ENCODE measurements at regions not wholly inside any gene's neighbourhood (a gene's known extent, or its start where the extent isn't known, plus 50 kb on each side); places are given as distances from the start of the nearest gene placed in this dataset.

DNA sequence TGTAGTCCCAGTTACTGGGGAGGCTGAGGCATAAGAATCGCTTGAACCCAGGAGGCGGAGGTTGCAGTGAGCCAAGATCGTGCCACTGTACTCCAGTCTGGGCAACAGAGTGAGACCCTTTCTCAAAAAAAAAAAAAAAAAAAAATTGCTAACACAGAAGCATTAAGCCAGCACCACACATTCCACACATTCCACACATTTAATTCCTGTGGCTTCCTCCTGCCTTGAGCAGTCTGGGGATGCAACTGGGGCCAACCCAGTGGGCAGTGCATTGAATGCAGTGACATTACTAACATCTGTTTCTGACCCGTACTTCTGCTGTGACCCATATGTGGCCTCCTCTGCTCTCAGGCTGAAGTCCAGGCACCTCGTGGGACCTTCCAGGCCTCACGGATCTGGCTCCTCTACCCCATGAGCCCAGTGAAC lies 107.0 kb downstream of the BCL2L11 start:
- Histone ChIP-seq H3K4me2 (replicated peaks; ENCODE audit: low read depth, low read length, poor library complexity, severe bottlenecking) (no peak overlapping the region), H3K27ac (ENCODE audit: low read length in 2 of 2) (no peak overlapping the region), H2AFZ (ENCODE audit: insufficient read depth, low read depth, low read length, poor library complexity, severe bottlenecking) (no peak overlapping the region), H3K9ac (ENCODE audit: low read length) (no peak overlapping the region), H3K4me3 (ENCODE audit: control extremely low read depth in 1 of 5, extremely low read depth in 1 of 5, insufficient read depth in 1 of 5, low read depth in 2 of 5, low read length in 4 of 5) (no peak overlapping the region), H4K20me1 (ENCODE audit: control insufficient read depth, insufficient read depth, low read length, poor library complexity, severe bottlenecking) (no peaks in the 10 kb centered on the region), H3K27me3 (replicated peaks in 1 of 4; ENCODE audit: control extremely low read depth in 1 of 4, control insufficient read depth in 3 of 4, insufficient read depth in 4 of 4, low read length in 3 of 4) (peaks cover 0 to 10% (median 7%) of the 10 kb centered on the region in 4 experiments), H3K36me3 (replicated peaks in 1 of 2; ENCODE audit: control extremely low read depth in 1 of 2, control insufficient read depth in 1 of 2, extremely low read depth in 1 of 2, insufficient read depth in 2 of 2, low read length in 1 of 2) (no peaks in the 10 kb centered on the region), H3K79me2 (ENCODE audit: control insufficient read depth, insufficient read depth, low read length) (no peaks in the 10 kb centered on the region), H3K9me3 (ENCODE audit: control extremely low read depth in 1 of 3, control insufficient read depth in 2 of 3, insufficient read depth in 1 of 3, low read length in 2 of 3) (peaks cover 0 to 6% (median 2%) of the 10 kb centered on the region in 3 donors), H3K4me1 (ENCODE audit: control insufficient read depth in 2 of 2, insufficient read depth in 2 of 2, low read length in 2 of 2) (no peaks in the 10 kb centered on the region)
- H3K4me1 Mint-ChIP-seq = peaks cover 2% of the 10 kb centered on the region
- peaks cover 15% of the 10 kb centered on the region for H3K9me3 Mint-ChIP-seq (ENCODE audit: insufficient read depth)
- DNase-seq = no peak
- ChIA-PET CTCF (no interaction called here), POLR2A (no interaction called here)
- no peak overlapping the region for H3K27ac Mint-ChIP-seq
- intact Hi-C loops (cut with micrococcal nuclease) = no loop called here
- H3K27me3 Mint-ChIP-seq = peaks cover 20% of the 10 kb centered on the region
- no peak for ATAC-seq (ENCODE audit: low read depth)
- H3K4me3 Mint-ChIP-seq = no peak overlapping the region
- no peak for TF ChIP-seq EZH2 (IDR thresholded peaks at IDR 0.05; ENCODE audit: borderline replicate concordance, insufficient read depth, low read depth, low read length, poor library complexity, severe bottlenecking)
- TF ChIP-seq, protein P1, sequence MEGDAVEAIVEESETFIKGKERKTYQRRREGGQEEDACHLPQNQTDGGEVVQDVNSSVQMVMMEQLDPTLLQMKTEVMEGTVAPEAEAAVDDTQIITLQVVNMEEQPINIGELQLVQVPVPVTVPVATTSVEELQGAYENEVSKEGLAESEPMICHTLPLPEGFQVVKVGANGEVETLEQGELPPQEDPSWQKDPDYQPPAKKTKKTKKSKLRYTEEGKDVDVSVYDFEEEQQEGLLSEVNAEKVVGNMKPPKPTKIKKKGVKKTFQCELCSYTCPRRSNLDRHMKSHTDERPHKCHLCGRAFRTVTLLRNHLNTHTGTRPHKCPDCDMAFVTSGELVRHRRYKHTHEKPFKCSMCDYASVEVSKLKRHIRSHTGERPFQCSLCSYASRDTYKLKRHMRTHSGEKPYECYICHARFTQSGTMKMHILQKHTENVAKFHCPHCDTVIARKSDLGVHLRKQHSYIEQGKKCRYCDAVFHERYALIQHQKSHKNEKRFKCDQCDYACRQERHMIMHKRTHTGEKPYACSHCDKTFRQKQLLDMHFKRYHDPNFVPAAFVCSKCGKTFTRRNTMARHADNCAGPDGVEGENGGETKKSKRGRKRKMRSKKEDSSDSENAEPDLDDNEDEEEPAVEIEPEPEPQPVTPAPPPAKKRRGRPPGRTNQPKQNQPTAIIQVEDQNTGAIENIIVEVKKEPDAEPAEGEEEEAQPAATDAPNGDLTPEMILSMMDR (IDR thresholded peaks at IDR 0.05) = no peak
- 98% methylated on average over 5 of the region's 6 CpGs for WGBS (ENCODE audit: insufficient coverage)

DNA sequence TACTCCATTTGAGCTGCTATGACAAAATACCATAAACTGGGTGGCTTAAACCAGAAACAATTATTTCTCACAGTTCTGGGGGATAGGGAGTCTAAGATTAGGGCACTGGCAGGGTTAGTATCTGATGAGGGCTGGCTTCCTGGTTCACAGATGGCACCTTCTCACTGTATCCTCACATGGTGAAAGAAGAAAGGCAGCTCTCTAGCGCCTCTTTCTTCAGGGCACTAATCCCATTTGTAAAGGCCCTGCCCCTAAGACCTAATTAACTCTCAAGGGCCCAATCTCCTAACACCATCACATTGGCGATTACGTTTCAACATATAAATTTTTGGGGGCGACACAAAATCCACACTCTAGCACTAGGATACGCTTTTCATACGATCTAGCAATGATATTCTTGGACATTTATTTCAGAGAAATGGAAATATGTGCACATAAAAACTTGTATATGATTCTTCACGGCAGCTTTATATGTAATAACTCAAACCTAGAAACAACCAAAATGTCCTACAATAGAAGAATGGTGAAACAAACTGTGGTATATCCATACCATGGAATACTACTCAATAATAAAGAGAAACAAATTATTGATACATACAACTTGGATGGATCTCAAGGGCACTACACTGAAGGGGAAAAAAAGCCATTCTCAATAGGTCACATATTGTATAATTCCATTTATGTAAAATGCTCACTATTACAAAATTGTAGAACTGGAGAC lies 111.0 kb downstream of the BCL2L11 start:
- Histone ChIP-seq H3K4me2 (replicated peaks; ENCODE audit: low read depth, low read length, poor library complexity, severe bottlenecking) (no peak overlapping the region), H2AFZ (ENCODE audit: insufficient read depth, low read depth, low read length, poor library complexity, severe bottlenecking) (no peak overlapping the region), H4K20me1 (ENCODE audit: control insufficient read depth, insufficient read depth, low read length, poor library complexity, severe bottlenecking) (no peaks in the 10 kb centered on the region), H3K9ac (ENCODE audit: low read length) (no peak overlapping the region), H3K79me2 (ENCODE audit: control insufficient read depth, insufficient read depth, low read length) (no peaks in the 10 kb centered on the region), H3K27ac (ENCODE audit: low read length in 2 of 2) (no peak overlapping the region), H3K36me3 (replicated peaks in 1 of 2; ENCODE audit: control extremely low read depth in 1 of 2, control insufficient read depth in 1 of 2, extremely low read depth in 1 of 2, insufficient read depth in 2 of 2, low read length in 1 of 2) (no peaks in the 10 kb centered on the region), H3K4me3 (ENCODE audit: control extremely low read depth in 1 of 5, extremely low read depth in 1 of 5, insufficient read depth in 1 of 5, low read depth in 2 of 5, low read length in 4 of 5) (no peak overlapping the region), H3K4me1 (ENCODE audit: control insufficient read depth in 2 of 2, insufficient read depth in 2 of 2, low read length in 2 of 2) (no peaks in the 10 kb centered on the region), H3K27me3 (replicated peaks in 1 of 4; ENCODE audit: control extremely low read depth in 1 of 4, control insufficient read depth in 3 of 4, insufficient read depth in 4 of 4, low read length in 3 of 4) (peaks cover 0 to 3% (median 0%) of the 10 kb centered on the region in 4 experiments), H3K9me3 (ENCODE audit: control extremely low read depth in 1 of 3, control insufficient read depth in 2 of 3, insufficient read depth in 1 of 3, low read length in 2 of 3) (peaks cover 2 to 6% (median 4%) of the 10 kb centered on the region in 3 donors)
- CTCF ChIA-PET = interaction anchor here (0.5 kb wide), 1 partner anchor 420 kb away, joined by 3 read pairs; no protein-coding TSS in a partner anchor
- WGBS (ENCODE audit: insufficient coverage) = 62% methylated on average over 3 of the region's 7 CpGs
- TF ChIP-seq EZH2 (IDR thresholded peaks at IDR 0.05; ENCODE audit: borderline replicate concordance, insufficient read depth, low read depth, low read length, poor library complexity, severe bottlenecking) = no peak
- TF ChIP-seq, protein P1 (IDR thresholded peaks at IDR 0.05) = no peak
- POLR2A ChIA-PET = no interaction called here
- Mint-ChIP-seq H3K9me3 (ENCODE audit: insufficient read depth) (peaks cover 14% of the 10 kb centered on the region), H3K4me3 (no peak overlapping the region), H3K27me3 (peaks cover 6% of the 10 kb centered on the region), H3K27ac (no peak overlapping the region), H3K4me1 (no peaks in the 10 kb centered on the region)
- DNase-seq = no peak
- intact Hi-C loops (cut with micrococcal nuclease) = no loop called here
- ATAC-seq (ENCODE audit: low read depth) = no peak
